Suppressor macrophage treated with lipopolysaccharide for 4 hours (primary cell): ENCODE measurements at regions not wholly inside any gene's neighbourhood (a gene's known extent, or its start where the extent isn't known, plus 50 kb on each side); places are given as distances from the start of the nearest gene placed in this dataset.

Experiments used
- DNase-seq: peaks from one replicate; pipeline ENCODE4 v3.0.0-alpha.2; 2020

GRCh38 chr13:90526711-90527110 lies 820.8 kb upstream of the MIR17HG start:
- no peak for DNase-seq

GRCh38 chr13:90531744-90532143 lies 815.7 kb upstream of the MIR17HG start:
- no peak for DNase-seq

- no peak for DNase-seq
These were observed 814.5 kb upstream of the MIR17HG start for GRCh38 chr13:90532861-90533492.

DNA sequence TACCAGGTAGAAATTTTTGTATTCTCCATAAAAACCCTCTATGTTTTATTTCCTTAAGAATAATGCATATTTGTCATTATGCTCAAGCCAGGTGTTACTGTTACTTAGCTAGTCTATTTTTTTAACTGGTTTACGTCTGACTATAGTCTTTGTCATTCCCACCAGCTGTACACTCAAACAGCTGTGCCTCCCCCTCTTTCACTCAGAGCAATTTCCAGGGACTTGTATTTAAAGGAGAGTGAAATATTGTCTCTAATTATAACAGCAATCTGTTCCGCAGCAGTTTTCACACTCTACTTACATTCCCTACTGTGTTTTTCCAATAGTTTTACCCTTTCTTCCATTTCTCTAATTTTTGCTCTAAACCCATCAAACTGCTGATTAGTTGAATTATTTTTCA lies 813.6 kb upstream of the MIR17HG start:
- no peak for DNase-seq

DNA sequence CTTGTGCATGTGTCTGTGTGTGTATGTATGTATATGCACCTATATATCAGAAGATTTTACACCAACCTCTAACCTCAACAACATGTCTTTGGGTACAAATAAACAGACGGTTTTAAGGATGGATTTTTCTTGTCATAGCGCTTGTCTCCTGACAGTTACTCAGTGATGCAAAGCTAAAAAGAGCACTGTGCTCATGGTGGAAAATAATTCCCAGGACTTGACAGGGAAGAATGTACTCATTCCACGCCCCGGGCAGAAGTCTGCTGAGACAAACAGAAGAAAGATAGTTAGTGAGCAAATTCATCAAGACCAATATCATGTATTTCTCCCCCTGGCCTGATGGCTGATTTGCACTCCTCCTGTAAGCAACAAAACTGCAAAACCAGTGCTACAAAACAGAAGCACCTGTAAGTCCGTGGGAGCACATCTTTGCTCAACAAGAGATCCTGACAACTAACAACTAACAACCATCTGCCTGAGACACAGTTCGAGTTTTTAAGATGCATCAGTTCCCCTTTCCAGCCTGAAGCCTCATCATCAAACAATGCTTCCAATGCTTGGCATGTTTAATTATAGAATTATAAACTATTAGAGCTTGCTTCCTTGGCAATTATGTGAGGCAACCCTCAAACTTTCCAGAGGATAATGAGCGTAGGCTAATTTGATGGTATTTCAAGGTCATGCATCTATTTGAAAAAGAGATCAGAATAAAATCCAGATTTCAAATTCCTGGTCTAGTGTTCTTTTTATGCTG lies 812.7 kb upstream of the MIR17HG start:
- DNase-seq = no peak

DNA sequence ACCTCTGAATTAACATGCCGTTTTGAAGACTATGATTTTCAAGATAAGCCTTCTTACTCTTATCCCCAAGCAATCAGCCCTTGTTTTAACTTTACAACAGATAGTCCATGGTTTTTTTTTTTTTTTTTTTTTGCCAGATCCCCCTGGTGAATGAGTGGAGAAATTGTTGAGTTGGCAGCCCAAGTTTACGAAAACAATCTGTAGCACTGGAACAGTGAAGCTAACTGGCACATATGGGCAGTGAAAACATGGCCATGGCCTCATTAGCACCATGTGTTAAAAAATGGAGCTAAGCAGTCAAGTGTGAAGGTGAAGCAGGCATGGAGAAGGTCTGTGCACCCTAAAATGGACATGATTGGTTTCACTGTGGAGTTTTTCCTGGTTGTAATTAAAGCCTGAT lies 812.1 kb upstream of the MIR17HG start:
- DNase-seq = no peak

- DNase-seq = no peak
These were observed 809.4 kb upstream of the MIR17HG start for GRCh38 chr13:90538063-90538462.

DNA sequence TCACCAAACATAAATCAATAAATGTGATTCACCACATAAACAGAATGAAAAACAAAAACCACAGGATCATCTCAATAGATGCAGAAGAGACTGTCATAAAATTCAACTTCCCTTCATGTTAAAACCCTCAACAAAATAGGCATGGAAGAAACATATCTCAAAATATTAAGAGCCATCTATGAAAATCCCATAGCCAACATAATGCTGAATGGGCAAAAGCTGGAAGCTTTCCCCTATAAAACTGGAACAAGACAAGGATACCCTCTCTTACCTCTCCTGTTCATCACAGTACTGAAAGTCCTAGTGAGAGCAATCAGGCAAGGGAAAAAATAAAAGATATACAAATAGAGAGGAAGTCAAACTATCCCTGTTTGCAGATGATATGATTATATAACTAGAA lies 806.1 kb upstream of the MIR17HG start:
- no peak for DNase-seq

DNA sequence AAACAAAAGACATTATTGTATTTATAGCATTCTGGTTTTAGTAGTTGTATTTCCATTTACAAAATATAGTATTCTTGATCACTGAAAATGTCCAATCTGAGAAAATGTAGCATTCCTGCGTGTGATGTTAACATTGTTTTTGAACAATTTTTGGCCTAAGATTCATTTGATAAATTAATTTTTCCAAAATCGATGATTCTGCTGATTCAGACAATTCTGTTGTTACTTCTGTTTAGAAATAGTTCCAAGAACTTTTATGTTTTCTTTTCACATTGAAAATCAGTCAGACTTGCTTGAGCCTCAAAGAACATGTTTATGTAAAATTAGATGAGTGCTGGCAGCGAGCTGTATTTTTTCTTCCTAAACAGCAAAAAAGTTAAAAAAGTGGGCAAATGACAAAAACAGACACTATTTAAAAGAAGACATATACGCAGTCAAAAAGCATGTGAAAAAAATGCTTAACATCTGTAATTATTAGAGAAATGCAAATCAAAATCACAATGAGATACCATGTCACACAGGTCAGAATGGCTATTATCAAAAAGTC lies 804.5 kb upstream of the MIR17HG start:
- DNase-seq = no peak

GRCh38 chr13:90545070-90545840 lies 802.2 kb upstream of the MIR17HG start:
- no peak for DNase-seq

DNA sequence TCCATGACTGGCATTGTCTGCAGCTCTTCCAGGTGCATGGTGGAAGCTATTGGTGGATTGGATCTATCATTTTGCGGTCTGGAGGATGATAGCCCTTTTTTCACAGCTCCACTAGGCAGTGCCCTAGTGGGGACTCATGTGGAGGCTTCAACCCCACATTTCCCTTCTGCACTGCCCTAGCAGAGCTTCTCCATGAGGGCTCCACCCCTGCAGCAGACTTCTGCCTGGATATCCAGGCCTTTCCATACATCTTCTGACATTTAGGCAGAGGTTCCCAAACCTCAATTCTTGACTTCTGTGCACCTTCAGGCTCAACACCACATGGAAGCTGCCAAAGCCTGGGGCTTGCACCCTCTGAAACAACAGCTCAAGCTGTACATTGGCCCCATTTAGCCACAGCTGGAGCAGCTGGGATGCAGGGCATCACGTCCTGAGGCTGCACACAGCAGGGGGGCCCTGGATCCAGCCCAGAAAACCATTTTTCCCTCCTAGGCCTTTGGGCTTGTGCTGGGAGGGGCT lies 800.2 kb upstream of the MIR17HG start:
- DNase-seq = no peak

DNA sequence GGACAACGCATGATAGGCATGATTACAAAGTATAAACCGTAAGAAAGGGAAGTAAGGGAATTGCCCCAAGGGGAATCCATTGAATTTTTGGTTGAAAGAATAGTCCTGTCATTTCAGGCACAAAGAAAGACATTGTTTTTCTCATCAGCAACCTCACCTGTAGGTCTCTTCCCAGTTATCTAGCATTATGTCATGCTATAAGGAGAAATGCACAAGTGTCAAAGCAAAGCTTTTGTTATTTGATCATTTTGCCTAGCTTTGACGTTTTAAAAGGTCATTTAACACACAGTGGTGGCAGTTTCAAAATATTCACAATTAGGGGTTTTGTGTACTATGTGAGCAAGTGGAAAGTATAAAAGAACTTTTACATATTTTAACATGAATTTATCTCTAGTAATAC lies 796.2 kb upstream of the MIR17HG start:
- DNase-seq = no peak

DNA sequence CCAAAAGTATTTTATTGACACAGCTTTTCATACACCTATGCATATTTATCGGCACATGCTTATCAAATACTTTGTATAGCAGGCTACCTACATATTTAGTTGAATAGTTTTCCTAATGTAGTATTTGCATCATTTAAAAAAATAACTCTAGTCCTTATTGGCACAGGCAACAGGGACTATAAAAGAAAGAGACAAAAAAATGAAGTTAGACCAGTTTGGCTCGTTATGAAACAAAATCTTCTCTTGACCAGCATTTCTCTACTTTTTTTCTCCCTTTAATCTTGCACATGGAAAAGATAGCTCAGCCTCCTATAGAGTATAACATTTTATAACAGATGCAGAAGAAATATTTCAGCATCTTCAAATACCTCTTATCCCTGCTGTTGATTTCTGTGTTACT lies 794.8 kb upstream of the MIR17HG start:
- DNase-seq = no peak

DNA sequence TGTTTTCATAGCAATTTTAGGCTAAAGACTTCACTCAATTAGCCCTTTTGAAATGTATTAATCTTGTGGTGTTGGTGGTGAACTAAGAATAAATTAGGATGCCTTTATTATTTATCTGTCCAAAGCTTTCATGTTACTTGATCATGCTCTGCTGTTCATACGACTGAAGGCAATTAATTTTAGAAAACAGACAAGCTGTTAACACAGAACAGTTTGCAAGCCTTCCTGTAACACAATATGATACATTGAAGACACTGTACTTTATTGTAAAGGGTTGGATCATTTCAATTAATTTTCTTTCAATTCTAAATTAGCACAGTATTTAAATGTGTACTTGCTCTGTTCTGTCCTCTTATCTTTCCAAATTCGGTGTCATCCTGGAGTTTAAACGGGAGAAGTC lies 794.3 kb upstream of the MIR17HG start:
- no peak for DNase-seq

DNA sequence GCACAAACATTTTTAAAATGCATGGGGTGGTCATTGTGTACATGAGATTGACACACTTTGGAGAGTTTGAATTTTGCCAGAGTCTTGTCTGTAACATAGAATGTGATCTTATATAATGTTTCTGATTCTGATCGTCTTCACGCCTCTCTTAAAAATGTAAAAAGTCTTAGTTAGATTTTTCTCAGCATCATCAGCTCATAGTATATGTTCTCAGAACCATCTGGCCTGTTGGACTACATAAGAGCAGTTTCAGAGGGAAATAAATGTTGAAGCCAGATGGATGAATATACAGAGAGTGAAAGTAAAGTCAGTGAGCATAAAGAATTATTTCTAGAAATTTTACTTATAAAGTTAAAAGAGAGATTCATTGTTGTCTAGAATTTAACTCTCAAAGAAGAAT lies 789.9 kb upstream of the MIR17HG start:
- DNase-seq = no peak

DNA sequence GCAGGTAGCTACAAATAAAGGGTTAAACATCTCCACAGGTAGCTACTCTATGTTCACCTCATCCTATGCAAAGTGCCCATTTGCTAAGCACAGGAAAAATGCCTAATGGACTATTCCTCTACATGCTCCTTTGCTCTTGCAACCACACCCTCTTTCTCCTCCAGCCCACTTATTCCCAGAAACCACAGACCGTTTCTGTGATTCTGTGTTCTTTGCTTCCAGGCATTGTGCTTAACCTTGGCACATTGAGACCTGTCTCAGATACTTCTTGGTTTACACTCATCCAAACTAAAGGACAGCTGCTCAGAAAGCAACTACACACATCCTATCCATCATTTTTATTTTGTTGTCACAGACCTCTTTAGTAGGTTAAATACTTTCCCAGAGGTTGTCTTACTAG lies 785.0 kb upstream of the MIR17HG start:
- DNase-seq = no peak

DNA sequence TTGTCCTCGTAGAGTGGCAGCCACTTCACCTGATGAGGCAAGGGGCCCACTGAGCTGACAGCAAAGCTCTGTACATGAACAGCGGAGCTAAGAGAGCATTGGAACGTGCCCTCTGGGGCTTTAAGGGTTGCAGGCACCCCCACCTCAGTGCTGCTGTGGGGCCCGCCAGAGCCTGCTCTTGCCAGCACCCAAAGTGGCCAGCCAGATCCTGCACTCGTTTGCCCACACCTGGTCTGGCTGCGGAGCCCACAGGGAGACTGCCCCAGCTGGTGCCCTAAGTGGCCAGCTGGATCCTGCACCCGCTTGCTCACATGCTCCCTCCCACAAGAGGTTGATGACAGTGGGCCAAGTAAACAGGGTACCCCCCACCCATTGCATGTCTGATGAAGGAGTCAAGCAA lies 783.4 kb upstream of the MIR17HG start:
- no peak for DNase-seq

DNA sequence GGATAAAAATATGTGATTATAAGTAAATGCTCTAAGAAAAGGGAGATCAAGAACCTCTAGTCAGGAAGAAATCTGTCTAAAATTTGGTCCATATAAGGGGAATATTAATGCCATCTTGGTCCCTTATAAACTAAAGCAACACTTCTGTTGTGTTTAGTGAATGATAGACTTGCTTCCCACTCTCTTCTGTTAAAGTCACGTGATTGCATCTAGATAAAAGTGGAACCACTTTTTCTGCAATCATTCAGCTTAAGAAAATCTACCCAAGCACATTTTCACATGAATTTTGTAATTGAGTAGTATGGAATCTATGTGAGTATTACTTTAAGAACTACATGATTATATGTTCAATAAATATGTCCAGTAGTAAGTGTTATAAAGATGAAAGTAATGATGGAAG lies 782.9 kb upstream of the MIR17HG start:
- no peak for DNase-seq

- DNase-seq = peak; percentile 44
These were observed 781.3 kb upstream of the MIR17HG start for GRCh38 chr13:90565985-90566713.

GRCh38 chr13:90568165-90568564 lies 779.3 kb upstream of the MIR17HG start:
- DNase-seq = no peak

GRCh38 chr13:90576067-90576466 lies 771.4 kb upstream of the MIR17HG start:
- no peak for DNase-seq

- DNase-seq = no peak
These were observed 769.8 kb upstream of the MIR17HG start for GRCh38 chr13:90577726-90578125.

- no peak for DNase-seq
These were observed 762.1 kb upstream of the MIR17HG start for GRCh38 chr13:90585392-90585791.
